ENCODE measurements at regions not wholly inside any gene's neighbourhood (a gene's known extent, or its start where the extent isn't known, plus 50 kb on each side); places are given as distances from the start of the nearest gene placed in this dataset.

GRCh38 chr21:31406510-31406909, 62.4 kb upstream of the TIAM1 start:
- no peak for DNase-seq

- no peak for DNase-seq
Observed at GRCh38 chr21:31405604-31406003, 61.5 kb upstream of the TIAM1 start.

GRCh38 chr21:31403596-31404333, 59.7 kb upstream of the TIAM1 start:
- no peak for DNase-seq

- no peak for DNase-seq
Observed at GRCh38 chr21:31399591-31399990, 55.5 kb upstream of the TIAM1 start.

- DNase-seq = no peak
Observed at GRCh38 chr21:31398574-31398973, 54.5 kb upstream of the TIAM1 start.

- no peak for DNase-seq
Observed at GRCh38 chr21:31397939-31398338, 53.9 kb upstream of the TIAM1 start.

GRCh38 chr21:31397515-31397926, 53.5 kb upstream of the TIAM1 start:
- DNase-seq = no peak

- DNase-seq = no peak
Observed at GRCh38 chr21:31397030-31397429, 53.0 kb upstream of the TIAM1 start.

- no peak for DNase-seq
Observed at GRCh38 chr21:31396399-31396798, 52.3 kb upstream of the TIAM1 start.

GRCh38 chr21:31395791-31396190, 51.7 kb upstream of the TIAM1 start:
- DNase-seq = no peak

- DNase-seq = no peak
Observed at GRCh38 chr21:31395268-31395667, 51.2 kb upstream of the TIAM1 start.

- no peak for DNase-seq
Observed at GRCh38 chr21:31394309-31394708, 50.2 kb upstream of the TIAM1 start.
